ES-I3 (cell line): ENCODE measurements at regions not wholly inside any gene's neighbourhood (a gene's known extent, or its start where the extent isn't known, plus 50 kb on each side); places are given as distances from the start of the nearest gene placed in this dataset.

Experiments used
- H3K36me3 ChIP-seq: 2 replicates; pipeline ENCODE4 v1.6.1; 2013; ENCODE audit warnings: mild to moderate bottlenecking, low read length, control low read depth, moderate library complexity; ENCODE audit not compliant: insufficient read depth
- H3K4me1 ChIP-seq: 2 replicates; pipeline ENCODE4 v1.6.1; 2013; ENCODE audit warnings: mild to moderate bottlenecking, control low read depth, low read length; ENCODE audit not compliant: insufficient read depth
- H3K9ac ChIP-seq: 2 replicates; pipeline ENCODE4 v1.6.1; 2013; ENCODE audit warnings: low read depth, mild to moderate bottlenecking, low read length, moderate library complexity
- H3K9me3 ChIP-seq: 2 replicates; pipeline ENCODE4 v1.6.1; 2013; ENCODE audit warnings: mild to moderate bottlenecking, low read length, moderate library complexity; ENCODE audit not compliant: control insufficient read depth, insufficient read depth

DNA sequence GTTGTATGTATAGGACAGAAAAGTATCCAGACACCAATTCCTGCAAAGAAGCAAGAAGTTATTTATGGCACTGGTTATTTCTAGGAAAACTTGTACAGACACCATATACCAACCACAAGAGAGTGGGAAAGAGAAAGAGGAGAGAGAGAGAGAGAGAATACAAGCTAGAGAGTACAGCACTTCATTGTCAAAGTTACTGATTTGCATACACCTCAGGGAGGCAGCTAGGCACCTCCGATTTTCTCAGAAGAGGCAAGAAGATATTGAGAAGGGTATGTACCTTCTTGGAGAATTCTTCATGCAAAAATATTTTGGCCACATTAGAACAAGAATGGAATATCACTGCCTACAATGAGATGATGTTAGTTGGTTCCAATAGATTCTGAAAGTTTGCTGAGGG, 333.9 kb upstream of the PIK3C3 start:
- no peak overlapping the region for H3K9ac ChIP-seq

DNA sequence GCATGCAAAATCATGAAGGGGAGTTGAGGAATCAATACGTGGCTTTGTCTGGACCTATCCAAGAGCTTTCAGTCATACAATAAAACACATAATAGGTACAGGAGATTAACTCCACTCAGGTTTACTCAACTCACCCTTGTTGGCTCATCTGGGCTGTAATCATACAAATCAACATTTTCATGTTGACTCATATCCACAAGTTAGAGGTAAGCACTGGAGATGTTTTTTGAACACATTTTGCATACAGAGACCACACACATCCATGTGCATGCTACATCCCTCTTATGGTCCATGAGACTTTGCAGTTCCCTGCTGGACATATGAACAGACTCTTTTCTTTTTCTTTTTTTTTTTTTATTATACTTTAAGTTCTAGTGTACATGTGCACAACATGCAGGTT, 336.9 kb upstream of the PIK3C3 start:
- H3K9ac ChIP-seq, result no peak overlapping the region
- no peaks in the 10 kb centered on the region for H3K36me3 ChIP-seq
- peaks cover 6% of the 10 kb centered on the region; the same call in 1 of the 2 replicates for H3K4me1 ChIP-seq
- no peaks in the 10 kb centered on the region for H3K9me3 ChIP-seq

More for the DNA sequence above, 333.9 kb upstream of the PIK3C3 start:
- Histone ChIP-seq H3K4me1 (peaks cover 22% of the 10 kb centered on the region; the same call in 1 of the 2 replicates), H3K9me3 (no peaks in the 10 kb centered on the region), H3K36me3 (no peaks in the 10 kb centered on the region)

DNA sequence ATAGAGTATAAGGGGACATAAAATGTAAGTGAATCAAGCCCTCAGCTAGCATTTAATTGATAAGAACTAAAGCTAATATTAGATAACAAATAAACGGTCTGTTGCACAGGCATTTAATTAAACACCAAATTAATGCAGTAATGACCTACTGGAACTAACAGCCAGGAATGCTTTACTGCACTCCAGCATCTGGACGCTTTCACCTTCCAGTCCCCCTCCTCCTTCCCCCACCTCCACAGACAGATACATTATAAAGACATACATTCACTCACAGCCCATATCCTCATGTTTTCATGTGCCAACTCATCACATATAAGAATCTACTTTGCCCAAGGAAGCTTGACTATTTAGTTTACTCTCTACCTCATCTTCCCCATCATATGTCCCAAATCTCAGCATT, 337.4 kb upstream of the PIK3C3 start:
- Histone ChIP-seq H3K36me3 (no peaks in the 10 kb centered on the region), H3K4me1 (peaks cover 6% of the 10 kb centered on the region; the same call in 1 of the 2 replicates), H3K9me3 (no peaks in the 10 kb centered on the region), H3K9ac (no peak overlapping the region)

DNA sequence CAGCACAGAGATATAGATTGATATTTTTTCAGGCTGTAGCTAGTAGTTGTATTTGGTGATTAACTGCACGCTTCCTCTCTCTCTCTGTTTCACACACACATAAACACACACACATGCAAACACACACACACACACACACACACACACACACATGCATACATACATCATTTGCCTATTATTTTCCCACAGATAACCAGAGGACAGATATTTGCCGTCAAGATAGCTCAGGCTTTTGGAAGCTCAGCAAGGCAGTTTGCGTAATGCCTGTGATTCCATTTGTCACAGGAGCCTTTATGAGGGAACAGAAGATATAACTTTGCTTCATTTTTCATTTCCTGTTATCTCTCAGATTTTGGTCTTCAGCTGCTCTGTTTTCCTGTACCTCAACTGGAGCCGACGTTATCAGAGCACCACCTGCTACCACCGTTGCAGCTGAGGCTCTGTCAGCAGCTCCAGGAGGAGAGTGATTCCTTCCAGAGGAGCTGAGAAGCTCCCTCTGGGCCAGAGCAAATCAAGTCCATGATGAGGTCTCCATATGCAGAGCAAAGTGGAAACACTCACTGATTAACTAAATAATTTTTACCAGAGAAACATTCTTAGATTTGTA, 341.9 kb upstream of the PIK3C3 start:
- no peak overlapping the region for H3K9ac ChIP-seq
- H3K36me3 ChIP-seq, result no peaks in the 10 kb centered on the region
- H3K4me1 ChIP-seq, result no peaks in the 10 kb centered on the region
- H3K9me3 ChIP-seq, result no peaks in the 10 kb centered on the region

DNA sequence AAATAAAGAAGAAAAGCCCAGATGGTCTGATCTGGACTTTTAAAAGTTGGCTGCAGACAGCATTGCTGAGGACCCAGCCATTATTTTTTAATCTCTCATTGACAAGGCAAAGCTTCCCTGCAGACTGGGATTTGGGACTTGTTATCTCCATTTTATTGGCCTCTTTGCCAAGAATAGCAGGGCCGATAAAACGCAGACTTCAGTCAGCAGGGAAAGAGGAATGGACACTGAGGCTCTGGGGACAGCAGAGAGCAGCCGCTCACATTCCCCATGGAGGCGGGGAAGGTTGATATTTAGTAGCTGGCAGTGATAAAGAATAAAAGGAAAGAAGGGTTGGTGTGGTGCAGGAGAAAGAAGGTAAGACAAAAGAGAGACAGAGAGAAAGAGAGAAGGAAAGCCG, 350.1 kb upstream of the PIK3C3 start:
- Histone ChIP-seq H3K4me1 (peaks cover 5% of the 10 kb centered on the region; the same call in 1 of the 2 replicates), H3K9ac (no peak overlapping the region), H3K36me3 (no peaks in the 10 kb centered on the region), H3K9me3 (no peaks in the 10 kb centered on the region; the same call in 1 of the 2 replicates)

DNA sequence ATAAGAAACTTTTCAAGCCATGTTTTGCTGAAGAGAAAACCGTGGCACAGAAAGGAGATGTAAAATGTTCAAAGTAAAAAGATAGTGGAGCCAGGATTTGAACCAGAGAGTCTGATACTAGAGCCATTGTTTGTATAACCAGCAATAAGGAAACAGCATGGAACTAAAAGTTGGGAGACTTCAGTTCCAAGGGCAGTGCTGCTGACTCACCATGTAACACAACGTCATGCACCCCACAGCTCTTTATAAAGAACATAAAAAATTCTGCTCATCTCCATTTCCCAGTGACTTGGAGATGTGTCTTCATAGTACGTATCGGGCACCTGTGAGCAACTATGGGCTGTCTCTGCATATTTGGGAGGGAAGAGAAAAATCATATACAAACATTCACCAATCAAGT, 353.0 kb upstream of the PIK3C3 start:
- H3K9me3 ChIP-seq, result no peaks in the 10 kb centered on the region; the same call in 1 of the 2 replicates
- H3K4me1 ChIP-seq, result peaks cover 5% of the 10 kb centered on the region; the same call in 1 of the 2 replicates
- H3K9ac ChIP-seq, result no peak overlapping the region
- no peaks in the 10 kb centered on the region for H3K36me3 ChIP-seq

DNA sequence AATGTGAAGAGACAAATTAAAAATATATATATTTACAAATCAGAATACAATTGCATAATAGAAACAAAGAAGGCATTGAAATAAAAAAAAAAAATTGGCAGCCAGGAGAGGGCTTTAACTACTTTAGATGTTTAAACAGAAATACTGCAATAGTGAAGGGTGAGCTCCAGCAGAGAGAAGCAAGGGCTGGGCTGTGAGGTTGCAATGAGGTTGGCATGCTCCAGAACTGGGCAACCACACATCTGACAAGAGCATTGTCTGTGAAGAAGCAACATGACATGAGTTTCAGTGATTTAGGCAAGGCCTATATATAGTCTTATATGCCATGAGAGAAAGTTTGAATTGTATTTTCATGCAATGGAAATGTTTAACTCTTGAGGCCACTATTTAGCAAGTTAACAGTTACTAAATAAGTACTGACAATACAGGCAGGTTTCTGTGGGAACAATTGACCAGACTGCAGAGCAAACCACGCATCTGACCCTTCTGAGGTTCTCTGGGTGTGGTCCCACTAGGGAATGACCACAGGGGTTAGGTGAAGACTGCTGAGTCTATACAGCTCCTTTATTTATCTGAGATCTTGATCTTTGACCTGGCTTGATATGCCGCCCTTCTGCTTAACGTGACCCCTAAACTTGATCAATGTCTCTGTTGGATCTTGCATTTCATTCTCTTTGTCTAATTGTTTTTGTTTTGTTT, 354.2 kb upstream of the PIK3C3 start:
- no peak overlapping the region for H3K9ac ChIP-seq
- H3K36me3 ChIP-seq, result no peaks in the 10 kb centered on the region
- peaks cover 5% of the 10 kb centered on the region; the same call in 1 of the 2 replicates for H3K4me1 ChIP-seq
- no peaks in the 10 kb centered on the region; the same call in 1 of the 2 replicates for H3K9me3 ChIP-seq

DNA sequence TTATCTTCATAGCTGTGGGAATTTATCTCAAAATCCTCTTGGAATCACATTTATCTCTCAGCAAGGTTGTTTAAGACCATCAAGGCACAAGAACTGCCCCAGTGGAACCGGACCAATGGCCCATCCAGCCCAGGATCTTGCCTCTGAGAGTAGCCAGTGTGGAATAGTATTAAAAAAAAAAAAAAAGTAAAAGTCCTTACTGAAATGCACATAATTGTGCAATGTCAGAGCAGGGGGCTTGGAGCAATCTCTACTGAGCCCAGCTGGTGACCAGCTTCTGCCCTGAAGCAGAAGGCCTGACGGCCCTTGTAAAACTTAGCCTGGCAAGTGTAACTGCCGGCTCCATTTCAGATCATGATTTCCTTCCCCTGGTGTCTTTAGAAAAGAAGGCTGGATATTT, 355.6 kb upstream of the PIK3C3 start:
- no peaks in the 10 kb centered on the region for H3K36me3 ChIP-seq
- H3K9me3 ChIP-seq, result no peaks in the 10 kb centered on the region; the same call in 1 of the 2 replicates
- H3K9ac ChIP-seq, result no peak overlapping the region
- H3K4me1 ChIP-seq, result peaks cover 5% of the 10 kb centered on the region; the same call in 1 of the 2 replicates

DNA sequence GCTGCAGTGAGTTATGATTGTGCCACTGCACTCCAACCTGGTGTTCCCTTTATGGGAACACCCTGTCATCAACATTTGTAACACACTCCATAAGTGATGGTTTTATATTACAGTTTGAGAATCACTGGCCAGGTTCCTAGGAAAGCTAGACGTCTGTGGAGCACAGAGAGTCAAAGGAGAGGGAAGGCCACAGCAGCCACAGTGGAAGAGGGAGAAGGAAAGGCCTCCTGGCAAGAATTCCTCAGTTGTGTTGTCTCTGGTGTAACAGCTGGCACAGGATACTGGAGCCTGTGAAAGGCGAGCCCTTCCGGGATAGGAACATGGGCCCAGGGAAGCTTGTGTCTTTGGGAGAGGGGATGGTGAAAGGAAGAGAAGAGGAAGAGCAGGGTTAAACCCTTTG, 360.5 kb upstream of the PIK3C3 start:
- Histone ChIP-seq H3K9ac (no peak overlapping the region), H3K9me3 (no peaks in the 10 kb centered on the region), H3K36me3 (no peaks in the 10 kb centered on the region), H3K4me1 (no peaks in the 10 kb centered on the region)

DNA sequence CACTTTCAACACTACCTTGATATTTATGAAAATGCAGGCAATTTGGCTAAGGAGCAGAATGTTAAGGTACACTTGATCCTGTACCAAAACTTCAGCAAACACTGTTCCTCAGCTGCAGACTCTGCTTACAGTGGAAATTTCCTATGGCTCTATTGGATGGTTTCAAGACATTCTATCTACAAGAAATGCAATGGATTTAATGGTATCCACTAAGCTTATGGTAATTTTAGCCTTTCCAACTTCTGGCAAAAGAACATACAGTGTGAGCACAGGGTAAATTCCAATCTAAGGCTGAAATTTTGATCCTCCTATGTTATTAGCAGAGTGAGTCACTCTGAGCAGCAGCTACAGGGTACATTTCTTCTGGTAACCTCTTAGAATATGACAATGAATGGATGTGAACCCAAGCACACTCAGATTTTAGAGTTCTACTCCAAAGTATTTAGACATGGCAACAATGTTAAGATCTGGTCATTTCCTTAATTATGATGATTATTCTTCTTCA, 361.8 kb upstream of the PIK3C3 start:
- Histone ChIP-seq H3K9me3 (no peaks in the 10 kb centered on the region), H3K4me1 (no peaks in the 10 kb centered on the region), H3K36me3 (no peaks in the 10 kb centered on the region), H3K9ac (no peak overlapping the region)

DNA sequence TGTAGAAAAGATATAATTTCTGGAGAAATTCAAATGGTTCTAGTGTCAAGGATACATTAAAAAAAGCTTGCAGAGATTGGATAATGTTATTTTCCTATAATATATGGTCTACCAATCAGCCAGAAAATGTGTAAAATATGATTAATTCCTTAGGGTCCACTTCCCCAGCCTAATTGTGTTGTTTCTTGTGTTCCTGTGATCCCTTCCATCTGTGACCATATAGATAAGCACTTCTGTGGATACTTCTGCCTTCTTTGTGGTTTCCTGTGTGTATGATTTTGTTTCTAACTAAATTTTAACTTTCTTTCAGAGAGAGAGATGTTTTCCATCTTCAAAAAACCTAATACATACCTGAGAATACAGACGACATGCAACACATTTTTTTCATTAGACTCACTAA, 367.1 kb upstream of the PIK3C3 start:
- no peaks in the 10 kb centered on the region for H3K9me3 ChIP-seq
- H3K36me3 ChIP-seq, result no peaks in the 10 kb centered on the region
- H3K9ac ChIP-seq, result no peak overlapping the region
- H3K4me1 ChIP-seq, result no peaks in the 10 kb centered on the region

DNA sequence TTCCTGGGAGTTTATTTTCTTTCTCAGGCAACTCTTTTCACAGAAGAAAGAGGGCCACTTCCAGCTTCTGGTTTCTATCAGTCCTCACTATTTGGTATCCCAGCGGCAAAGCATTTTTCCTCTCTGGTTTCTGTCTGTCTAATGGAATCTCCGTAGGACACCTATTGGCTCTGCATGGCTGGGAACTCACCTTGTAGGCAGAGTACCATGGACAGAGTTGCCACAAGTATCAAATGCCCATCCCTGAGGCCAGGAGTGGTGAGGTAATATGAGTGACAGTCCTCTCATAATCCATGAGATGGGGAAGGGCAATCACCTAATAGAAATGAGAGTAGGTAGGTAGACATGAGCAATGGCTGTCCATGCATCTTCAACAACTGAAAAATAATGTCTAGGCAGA, 369.5 kb upstream of the PIK3C3 start:
- H3K9ac ChIP-seq, result no peak overlapping the region
- no peaks in the 10 kb centered on the region for H3K36me3 ChIP-seq
- no peaks in the 10 kb centered on the region for H3K4me1 ChIP-seq
- H3K9me3 ChIP-seq, result no peaks in the 10 kb centered on the region

DNA sequence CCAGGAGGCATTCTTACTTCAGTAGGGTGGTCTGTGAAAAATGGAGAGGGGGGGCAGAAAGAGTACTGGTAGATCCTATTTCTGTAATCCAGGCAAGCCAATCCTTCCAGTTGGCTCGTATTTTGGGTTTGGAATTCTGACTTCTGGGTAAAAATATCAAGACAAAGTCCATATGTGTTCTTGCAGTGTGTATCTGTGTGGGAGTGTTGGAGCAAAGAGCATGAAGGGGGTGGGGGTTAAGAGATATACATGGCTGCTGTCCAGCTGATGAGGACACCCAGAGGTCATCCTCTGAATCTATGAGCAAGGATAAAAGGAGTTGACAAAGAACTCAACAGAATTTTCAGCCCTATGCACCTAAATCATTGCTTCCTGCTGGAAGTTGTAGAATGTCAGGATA, 375.8 kb upstream of the PIK3C3 start:
- no peak overlapping the region for H3K9ac ChIP-seq
- no peaks in the 10 kb centered on the region for H3K36me3 ChIP-seq
- no peaks in the 10 kb centered on the region for H3K9me3 ChIP-seq
- no peaks in the 10 kb centered on the region for H3K4me1 ChIP-seq

DNA sequence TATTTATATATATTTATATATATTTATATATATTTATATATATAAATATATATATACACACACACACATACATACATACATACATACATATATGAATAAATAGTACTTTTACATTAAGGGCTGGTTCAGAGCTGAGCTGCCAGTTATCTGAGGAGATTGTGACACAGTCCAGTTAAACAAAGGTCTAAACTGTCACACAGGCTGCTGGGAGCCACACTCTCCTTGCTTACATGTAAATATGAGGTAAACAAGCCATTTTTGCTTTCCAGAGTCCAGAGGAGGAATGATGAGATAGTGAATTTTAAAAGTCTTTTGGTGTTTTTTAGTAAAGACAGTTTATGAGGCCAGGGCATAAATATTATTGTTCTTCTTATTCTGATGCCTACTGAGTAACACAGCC, 377.5 kb upstream of the PIK3C3 start:
- Histone ChIP-seq H3K9me3 (no peaks in the 10 kb centered on the region), H3K36me3 (no peaks in the 10 kb centered on the region), H3K4me1 (no peaks in the 10 kb centered on the region), H3K9ac (no peak overlapping the region)

DNA sequence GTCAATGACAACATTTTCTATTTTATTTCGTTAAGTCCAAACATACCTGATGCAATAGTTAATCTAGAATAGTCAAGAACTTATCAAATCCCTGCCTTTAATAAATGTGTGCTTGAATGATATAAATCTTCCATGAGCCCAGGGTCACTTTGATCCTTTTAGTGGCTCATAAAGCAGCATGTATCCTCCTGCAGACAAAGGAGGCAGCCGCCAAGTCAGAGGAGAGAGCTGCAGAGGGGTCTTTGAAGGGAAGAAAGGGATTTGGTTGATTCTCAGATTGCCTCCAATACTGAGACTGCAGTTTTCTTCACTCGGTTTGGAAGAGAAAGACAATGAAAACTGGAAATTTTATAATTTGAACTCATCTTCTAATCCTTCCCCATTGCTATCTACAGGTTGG, 378.4 kb upstream of the PIK3C3 start:
- H3K36me3 ChIP-seq, result no peaks in the 10 kb centered on the region
- no peak overlapping the region for H3K9ac ChIP-seq
- H3K4me1 ChIP-seq, result no peaks in the 10 kb centered on the region
- H3K9me3 ChIP-seq, result no peaks in the 10 kb centered on the region
